CD8-positive, alpha-beta memory T cell (primary cell): ENCODE measurements at regions not wholly inside any gene's neighbourhood (a gene's known extent, or its start where the extent isn't known, plus 50 kb on each side); places are given as distances from the start of the nearest gene placed in this dataset.

Experiments used
- CTCF ChIA-PET: fragments of 350-600 bp; sonication (Branson Sonifier 250); formaldehyde crosslinking; loops from one replicate; lab custom pipeline; 2021; ENCODE audit warnings: antibody characterized with exemption; lab: Charles Lee
- POLR2A ChIA-PET: fragments of 350-600 bp; sonication (Branson Sonifier 250); formaldehyde crosslinking; loops from one replicate; lab custom pipeline; 2021; ENCODE audit warnings: antibody characterized with exemption; lab: Charles Lee
- DNase-seq, 5 donors: peaks; one replicate each; pipeline versions ENCODE4 v3.0.0 to v3.0.0-alpha.2; 2020 to 2022; ENCODE audit warnings: mixed read lengths in 1 of 5
- H3K27ac ChIP-seq: one replicate; pipeline ENCODE4 v1.7.0; 2013; ENCODE audit warnings: low read depth, mild to moderate bottlenecking, low read length, moderate library complexity
- H3K27me3 ChIP-seq: 2 replicates; pipeline ENCODE4 v1.7.0; 2013; ENCODE audit warnings: low read length, mild to moderate bottlenecking; ENCODE audit not compliant: insufficient read depth, poor library complexity, severe bottlenecking
- H3K36me3 ChIP-seq: 2 replicates; pipeline ENCODE4 v1.7.0; 2013; ENCODE audit warnings: mild to moderate bottlenecking, low read length, moderate library complexity; ENCODE audit not compliant: insufficient read depth
- H3K4me1 ChIP-seq: 2 replicates; pipeline ENCODE4 v1.7.0; 2013; ENCODE audit warnings: mild to moderate bottlenecking, low read length, moderate library complexity; ENCODE audit not compliant: insufficient read depth
- H3K4me3 ChIP-seq: 2 replicates; pipeline ENCODE4 v1.7.0; 2013; ENCODE audit warnings: mild to moderate bottlenecking, low read length
- H3K9me3 ChIP-seq: 2 replicates; pipeline ENCODE4 v1.7.0; 2013; ENCODE audit warnings: mild to moderate bottlenecking, low read length
- H3K27ac Mint-ChIP-seq, 8 donors: one replicate each; pipeline ENCODE4 v1.8.0; 2020 to 2021; ENCODE audit warnings: mixed read lengths in 8 of 8, mild to moderate bottlenecking in 6 of 8, inconsistent platforms in 3 of 8, moderate library complexity in 3 of 8
- H3K27me3 Mint-ChIP-seq, 2 donors: one replicate each; pipeline ENCODE4 v1.8.0; 2020 to 2021; ENCODE audit warnings: mixed read lengths in 2 of 2, mild to moderate bottlenecking in 1 of 2, moderate library complexity in 1 of 2
- H3K36me3 Mint-ChIP-seq, 3 donors: one replicate each; pipeline ENCODE4 v1.8.0; 2020 to 2021; ENCODE audit warnings: mixed read lengths in 3 of 3, inconsistent platforms in 1 of 3, mild to moderate bottlenecking in 1 of 3
- H3K4me1 Mint-ChIP-seq, 3 donors: one replicate each; pipeline ENCODE4 v1.8.0; 2020 to 2021; ENCODE audit warnings: mixed read lengths in 3 of 3, inconsistent platforms in 1 of 3, mild to moderate bottlenecking in 1 of 3
- H3K4me3 Mint-ChIP-seq, 7 donors: one replicate each; pipeline ENCODE4 v1.8.0; 2020 to 2021; ENCODE audit warnings: mixed read lengths in 7 of 7, mild to moderate bottlenecking in 6 of 7, moderate library complexity in 4 of 7, inconsistent platforms in 2 of 7
- H3K9me3 Mint-ChIP-seq, 5 donors: one replicate each; pipeline ENCODE4 v1.8.0; 2020 to 2022; ENCODE audit warnings: mixed read lengths in 5 of 5, mild to moderate bottlenecking in 3 of 5, moderate library complexity in 2 of 5, inconsistent platforms in 1 of 5

- H3K27me3 ChIP-seq: peaks cover 7% of the 10 kb centered on the region
- H3K4me1 ChIP-seq: no peaks in the 10 kb centered on the region
- H3K36me3 Mint-ChIP-seq: no peaks in the 10 kb centered on the region
- H3K27ac ChIP-seq: no peak overlapping the region
- peak overlapping the region in 1 of 8 donors; percentile 57 for H3K27ac Mint-ChIP-seq
- no peaks in the 10 kb centered on the region for H3K9me3 ChIP-seq
- ChIA-PET POLR2A (no interaction called here), CTCF (no interaction called here)
- H3K27me3 Mint-ChIP-seq: peaks cover 3 to 26% of the 10 kb centered on the region in 2 donors
- no peak for DNase-seq
- H3K9me3 Mint-ChIP-seq: no peaks in the 10 kb centered on the region
- no peak overlapping the region for H3K4me3 Mint-ChIP-seq
- peaks cover 0 to 9% (median 8%) of the 10 kb centered on the region in 3 donors for H3K4me1 Mint-ChIP-seq
- no peak overlapping the region for H3K4me3 ChIP-seq
- H3K36me3 ChIP-seq: no peaks in the 10 kb centered on the region
Observed at GRCh38 chr10:43962346-43963191, 313.9 kb upstream of the ZNF32 start.

- ChIA-PET POLR2A (no interaction called here), CTCF (no interaction called here)
- Mint-ChIP-seq H3K27me3 (peaks cover 5 to 33% of the 10 kb centered on the region in 2 donors), H3K9me3 (no peaks in the 10 kb centered on the region), H3K4me1 (peaks cover 0 to 9% (median 8%) of the 10 kb centered on the region in 3 donors), H3K36me3 (no peaks in the 10 kb centered on the region), H3K4me3 (no peak overlapping the region), H3K27ac (no peak overlapping the region)
- Histone ChIP-seq H3K4me1 (no peaks in the 10 kb centered on the region), H3K27ac (no peak overlapping the region), H3K27me3 (peaks cover 7% of the 10 kb centered on the region), H3K36me3 (no peaks in the 10 kb centered on the region), H3K4me3 (no peak overlapping the region), H3K9me3 (no peaks in the 10 kb centered on the region)
- no peak for DNase-seq
Observed at GRCh38 chr10:43961523-43962345, 313.1 kb upstream of the ZNF32 start.

GRCh38 chr10:43960981-43961380 is 312.3 kb upstream of the ZNF32 start:
- H3K36me3 ChIP-seq: no peaks in the 10 kb centered on the region
- no peaks in the 10 kb centered on the region for H3K9me3 Mint-ChIP-seq
- H3K4me1 ChIP-seq: no peaks in the 10 kb centered on the region
- H3K36me3 Mint-ChIP-seq: no peaks in the 10 kb centered on the region
- ChIA-PET POLR2A (no interaction called here), CTCF (no interaction called here)
- no peak for DNase-seq
- no peaks in the 10 kb centered on the region for H3K9me3 ChIP-seq
- no peak overlapping the region for H3K4me3 Mint-ChIP-seq
- peaks cover 0 to 9% (median 8%) of the 10 kb centered on the region in 3 donors for H3K4me1 Mint-ChIP-seq
- H3K27me3 ChIP-seq: peaks cover 7% of the 10 kb centered on the region
- no peak overlapping the region for H3K4me3 ChIP-seq
- no peak overlapping the region for H3K27ac ChIP-seq
- peaks cover 7 to 37% of the 10 kb centered on the region in 2 donors for H3K27me3 Mint-ChIP-seq
- H3K27ac Mint-ChIP-seq: no peak overlapping the region

- Mint-ChIP-seq H3K36me3 (no peaks in the 10 kb centered on the region), H3K9me3 (no peaks in the 10 kb centered on the region), H3K4me1 (peaks cover 0 to 5% (median 5%) of the 10 kb centered on the region in 3 donors), H3K27me3 (peaks cover 7 to 35% of the 10 kb centered on the region in 2 donors), H3K27ac (no peak overlapping the region), H3K4me3 (no peak overlapping the region)
- no peak for DNase-seq
- no peaks in the 10 kb centered on the region for H3K4me1 ChIP-seq
- ChIA-PET POLR2A (no interaction called here), CTCF (no interaction called here)
- no peaks in the 10 kb centered on the region for H3K36me3 ChIP-seq
- peaks cover 7% of the 10 kb centered on the region for H3K27me3 ChIP-seq
- H3K27ac ChIP-seq: no peak overlapping the region
- no peaks in the 10 kb centered on the region for H3K9me3 ChIP-seq
- H3K4me3 ChIP-seq: no peak overlapping the region
Observed at GRCh38 chr10:43960477-43960876, 311.8 kb upstream of the ZNF32 start.

- no peak for DNase-seq
- Mint-ChIP-seq H3K36me3 (no peaks in the 10 kb centered on the region), H3K27me3 (peaks cover 7 to 36% of the 10 kb centered on the region in 2 donors), H3K4me1 (peaks cover 0 to 1% (median under 1%) of the 10 kb centered on the region in 3 donors), H3K4me3 (no peak overlapping the region), H3K27ac (no peak overlapping the region), H3K9me3 (no peaks in the 10 kb centered on the region)
- CTCF ChIA-PET: no interaction called here
- no peaks in the 10 kb centered on the region for H3K4me1 ChIP-seq
- POLR2A ChIA-PET: no interaction called here
- H3K36me3 ChIP-seq: no peaks in the 10 kb centered on the region
- H3K27ac ChIP-seq: no peak overlapping the region
- no peak overlapping the region for H3K4me3 ChIP-seq
- peaks cover 5% of the 10 kb centered on the region for H3K27me3 ChIP-seq
- H3K9me3 ChIP-seq: no peaks in the 10 kb centered on the region
Observed at GRCh38 chr10:43960135-43960415, 311.4 kb upstream of the ZNF32 start.

GRCh38 chr10:43959364-43960134 is 310.9 kb upstream of the ZNF32 start:
- CTCF ChIA-PET: no interaction called here
- H3K4me3 Mint-ChIP-seq: no peak overlapping the region
- peaks cover 6 to 38% of the 10 kb centered on the region in 2 donors for H3K27me3 Mint-ChIP-seq
- Histone ChIP-seq H3K27ac (no peak overlapping the region), H3K9me3 (no peaks in the 10 kb centered on the region), H3K27me3 (no peaks in the 10 kb centered on the region), H3K4me3 (no peak overlapping the region), H3K36me3 (no peaks in the 10 kb centered on the region), H3K4me1 (no peaks in the 10 kb centered on the region)
- H3K9me3 Mint-ChIP-seq: no peaks in the 10 kb centered on the region
- H3K27ac Mint-ChIP-seq: no peak overlapping the region
- DNase-seq: no peak
- no peaks in the 10 kb centered on the region for H3K4me1 Mint-ChIP-seq
- POLR2A ChIA-PET: no interaction called here
- no peaks in the 10 kb centered on the region for H3K36me3 Mint-ChIP-seq

GRCh38 chr10:43958964-43959363 is 310.3 kb upstream of the ZNF32 start:
- ChIA-PET CTCF (no interaction called here), POLR2A (no interaction called here)
- Mint-ChIP-seq H3K27ac (no peak overlapping the region), H3K4me3 (no peak overlapping the region), H3K36me3 (no peaks in the 10 kb centered on the region), H3K27me3 (peaks cover 9 to 38% of the 10 kb centered on the region in 2 donors), H3K4me1 (no peaks in the 10 kb centered on the region), H3K9me3 (no peaks in the 10 kb centered on the region)
- no peaks in the 10 kb centered on the region for H3K36me3 ChIP-seq
- DNase-seq: no peak
- H3K27me3 ChIP-seq: no peaks in the 10 kb centered on the region
- H3K4me3 ChIP-seq: no peak overlapping the region
- H3K4me1 ChIP-seq: no peaks in the 10 kb centered on the region
- no peak overlapping the region for H3K27ac ChIP-seq
- H3K9me3 ChIP-seq: no peaks in the 10 kb centered on the region

GRCh38 chr10:43958071-43958432 is 309.4 kb upstream of the ZNF32 start:
- DNase-seq: no peak

More at GRCh38 chr10:43958071-43958432, 309.4 kb upstream of the ZNF32 start:
- Mint-ChIP-seq H3K9me3 (no peaks in the 10 kb centered on the region), H3K4me3 (no peak overlapping the region), H3K27me3 (peaks cover 10 to 43% of the 10 kb centered on the region in 2 donors), H3K36me3 (no peaks in the 10 kb centered on the region), H3K27ac (no peak overlapping the region), H3K4me1 (no peaks in the 10 kb centered on the region)
- H3K27ac ChIP-seq: no peak overlapping the region
- H3K36me3 ChIP-seq: no peaks in the 10 kb centered on the region
- no peaks in the 10 kb centered on the region for H3K9me3 ChIP-seq
- POLR2A ChIA-PET: no interaction called here
- H3K4me3 ChIP-seq: no peak overlapping the region
- H3K27me3 ChIP-seq: no peaks in the 10 kb centered on the region
- CTCF ChIA-PET: no interaction called here
- H3K4me1 ChIP-seq: no peaks in the 10 kb centered on the region
